H1 (cell line): ENCODE measurements at regions not wholly inside any gene's neighbourhood (a gene's known extent, or its start where the extent isn't known, plus 50 kb on each side); places are given as distances from the start of the nearest gene placed in this dataset.

Experiments
- CTCF ChIA-PET: fragments of 300-600 bp; sonication (Branson Sonifier 250); formaldehyde crosslinking; loops from one replicate; lab custom pipeline; 2021; ENCODE audit not compliant: partially characterized antibody; lab: Charles Lee
- POLR2A ChIA-PET: fragments of 300-600 bp; sonication (Branson Sonifier 250); formaldehyde crosslinking; loops from one replicate; lab custom pipeline; 2021; ENCODE audit warnings: inconsistent platforms; ENCODE audit not compliant: partially characterized antibody; lab: Charles Lee
- DNase-seq, 2 experiments: peaks; one replicate each; pipeline versions ENCODE4 v3.0.0 to v3.0.0-alpha.2; 2010 to 2022; ENCODE audit warnings: low spot score in 2 of 2, low read depth in 1 of 2, mixed read lengths in 1 of 2
- FAIRE-seq: peaks from 2 replicates; lab custom pipeline; 2011; peaks lifted over from hg19 to GRCh38; lab: Jason Lieb, UNC
- H2AFZ ChIP-seq: 2 replicates; pipeline ENCODE4 v1.8.1; 2012; ENCODE audit warnings: low read length, inconsistent platforms
- H2AK5ac ChIP-seq: 2 replicates; pipeline ENCODE4 v1.6.1; 2013; ENCODE audit warnings: low read depth, low read length
- H2BK120ac ChIP-seq: replicated peaks from 2 replicates; pipeline ENCODE3; 2013; ENCODE audit warnings: low read depth, low read length, inconsistent platforms
- H2BK12ac ChIP-seq: 2 replicates; pipeline ENCODE4 v1.6.1; 2013; ENCODE audit warnings: low read depth, low read length
- H2BK15ac ChIP-seq: 2 replicates; pipeline ENCODE4 v1.6.1; 2013; ENCODE audit warnings: low read length
- H2BK20ac ChIP-seq: 2 replicates; pipeline ENCODE4 v1.6.1; 2013; ENCODE audit warnings: low read length
- H2BK5ac ChIP-seq: 2 replicates; pipeline ENCODE4 v1.6.1; 2013; ENCODE audit warnings: low read depth, low read length
- H3K14ac ChIP-seq: 2 replicates; pipeline ENCODE4 v1.6.1; 2013; ENCODE audit warnings: inconsistent platforms; ENCODE audit not compliant: insufficient read length
- H3K18ac ChIP-seq: 2 replicates; pipeline ENCODE4 v1.6.1; 2013; ENCODE audit warnings: low read length; ENCODE audit errors: extremely low read depth
- H3K23ac ChIP-seq: 2 replicates; pipeline ENCODE4 v1.6.1; 2013; ENCODE audit warnings: inconsistent platforms; ENCODE audit not compliant: insufficient read length
- H3K23me2 ChIP-seq: 2 replicates; pipeline ENCODE4 v1.6.1; 2013; ENCODE audit warnings: low read depth, low read length
- H3K27ac ChIP-seq: 2 replicates; pipeline ENCODE4 v1.6.1; 2011; ENCODE audit warnings: low read depth, low read length, inconsistent platforms
- H3K27me3 ChIP-seq, 4 experiments: replicated peaks in 1 of 4; 1 replicate in 1 of 4; 2 replicates in 3 of 4; pipeline versions ENCODE4 v1.6.1 to v1.8.1; 2011 to 2013; ENCODE audit warnings: low read length in 3 of 4, mild to moderate bottlenecking in 3 of 4, inconsistent platforms in 2 of 4, mixed read lengths in 2 of 4, moderate library complexity in 1 of 4; ENCODE audit not compliant: control insufficient read depth in 3 of 4, insufficient read depth in 3 of 4; ENCODE audit errors: extremely low read depth in 1 of 4
- H3K36me3 ChIP-seq, 4 experiments: 2 replicates each; pipeline versions ENCODE4 v1.6.1 to v1.8.1; 2011 to 2013; ENCODE audit warnings: mild to moderate bottlenecking in 4 of 4, low read length in 3 of 4, moderate library complexity in 2 of 4, control low read depth in 1 of 4, inconsistent platforms in 1 of 4; ENCODE audit not compliant: insufficient read depth in 4 of 4, control insufficient read depth in 2 of 4
- H3K4ac ChIP-seq: replicated peaks from 2 replicates; pipeline ENCODE3; 2013; ENCODE audit warnings: low read length, low read depth, mixed read lengths, inconsistent platforms; ENCODE audit not compliant: insufficient read length
- H3K4me1 ChIP-seq, 4 experiments: replicated peaks in 1 of 4; 1 replicate in 1 of 4; 2 replicates in 3 of 4; pipeline versions ENCODE4 v1.6.1 to v1.8.1; 2011 to 2013; ENCODE audit warnings: low read length in 3 of 4, inconsistent platforms in 2 of 4, mixed read lengths in 1 of 4; ENCODE audit not compliant: insufficient read depth in 4 of 4, control insufficient read depth in 3 of 4
- H3K4me2 ChIP-seq, 2 experiments: 2 replicates each; pipeline versions ENCODE4 v1.6.1 to v1.8.1; 2011 to 2013; ENCODE audit warnings: low read depth in 2 of 2, low read length in 2 of 2, control low read depth in 1 of 2, inconsistent platforms in 1 of 2, mild to moderate bottlenecking in 1 of 2; ENCODE audit not compliant: insufficient read depth in 1 of 2
- H3K4me3 ChIP-seq, 4 experiments: fragments of 200-600, 300-600 bp in 1 of 4; sonication (generic), shearing (Covaris generic), sonication (Bioruptor Twin) in 1 of 4; 2 replicates each; pipeline versions ENCODE4 v1.5.1 to v1.8.1; 2011 to 2016; ENCODE audit warnings: low read length in 4 of 4, low read depth in 3 of 4, control low read depth in 2 of 4, inconsistent platforms in 2 of 4, mild to moderate bottlenecking in 2 of 4, mixed read lengths in 1 of 4, moderate library complexity in 1 of 4; ENCODE audit not compliant: insufficient read depth in 2 of 4; ENCODE audit errors: extremely low read depth in 1 of 4
- H3K56ac ChIP-seq: replicated peaks from 2 replicates; pipeline ENCODE3; 2013; ENCODE audit warnings: low read depth, mild to moderate bottlenecking, mixed read lengths, low read length, inconsistent platforms; ENCODE audit not compliant: insufficient read length
- H3K79me1 ChIP-seq: 2 replicates; pipeline ENCODE4 v1.6.1; 2013; ENCODE audit warnings: low read depth, low read length, control low read depth
- H3K79me2 ChIP-seq, 2 experiments: 2 replicates each; pipeline versions ENCODE4 v1.6.1 to v1.8.1; 2012 to 2013; ENCODE audit warnings: low read length in 2 of 2, mild to moderate bottlenecking in 2 of 2, inconsistent platforms in 1 of 2; ENCODE audit not compliant: insufficient read depth in 2 of 2, control insufficient read depth in 1 of 2
- H3K9ac ChIP-seq, 4 experiments: replicated peaks in 1 of 4; 1 replicate in 1 of 4; 2 replicates in 3 of 4; pipeline versions ENCODE4 v1.6.1 to v1.8.1; 2011 to 2013; ENCODE audit warnings: low read depth in 3 of 4, low read length in 3 of 4, control low read depth in 2 of 4, mild to moderate bottlenecking in 2 of 4, moderate library complexity in 2 of 4, inconsistent platforms in 1 of 4; ENCODE audit errors: extremely low read depth in 1 of 4
- H3K9me3 ChIP-seq, 2 experiments: 2 replicates each; pipeline versions ENCODE4 v1.6.1 to v1.8.1; 2012 to 2013; ENCODE audit warnings: mild to moderate bottlenecking in 2 of 2, moderate library complexity in 2 of 2, control low read depth in 1 of 2, inconsistent platforms in 1 of 2, low read depth in 1 of 2, low read length in 1 of 2, mixed read lengths in 1 of 2; ENCODE audit not compliant: insufficient read depth in 2 of 2
- H4K20me1 ChIP-seq, 2 experiments: replicated peaks in 1 of 2; 2 replicates each; pipeline versions ENCODE3 to v1.8.1; 2011 to 2013; ENCODE audit warnings: inconsistent platforms in 2 of 2, low read length in 2 of 2, mild to moderate bottlenecking in 1 of 2; ENCODE audit not compliant: insufficient read depth in 2 of 2, control insufficient read depth in 1 of 2
- H4K5ac ChIP-seq: 2 replicates; pipeline ENCODE4 v1.6.1; 2013; ENCODE audit warnings: low read length, low read depth, mixed read lengths, inconsistent platforms; ENCODE audit not compliant: insufficient read length
- H4K8ac ChIP-seq: 2 replicates; pipeline ENCODE4 v1.8.0; 2013; ENCODE audit warnings: mild to moderate bottlenecking, moderate library complexity, low read length, inconsistent platforms; ENCODE audit not compliant: insufficient read depth; ENCODE audit errors: extremely low read depth
- H4K91ac ChIP-seq: replicated peaks from 2 replicates; pipeline ENCODE3; 2013; ENCODE audit warnings: low read length, mixed read lengths, inconsistent platforms; ENCODE audit not compliant: insufficient read length
- CHD1 ChIP-seq: IDR thresholded peaks from 2 replicates; pipeline ENCODE4 v1.6.1; 2012; ENCODE audit warnings: low read depth, low read length, improper control_type of control experiment
- HDAC2 ChIP-seq, 2 experiments: fragments of 300-600 bp in 1 of 2; sonication (generic) in 1 of 2; IDR thresholded peaks; 2 replicates each; pipeline ENCODE4 v1.6.1; 2011 to 2012; ENCODE audit warnings: low read depth in 2 of 2, low read length in 2 of 2, mild to moderate bottlenecking in 2 of 2, moderate library complexity in 2 of 2, borderline replicate concordance in 1 of 2, inconsistent platforms in 1 of 2
- POLR2AphosphoS5 ChIP-seq: IDR thresholded peaks from 2 replicates; pipeline ENCODE4 v1.6.1; 2011; ENCODE audit warnings: low read depth, low read length
- RNF2 ChIP-seq: fragments of 200-900, 300-1000 bp; sonication (generic); IDR thresholded peaks from 2 replicates; pipeline ENCODE4 v1.7.1; 2016; ENCODE audit warnings: borderline replicate concordance, low read depth, mild to moderate bottlenecking, antibody characterized with exemption, low read length; ENCODE audit not compliant: poor library complexity, severe bottlenecking; ENCODE audit errors: missing control alignments
- SRF ChIP-seq: IDR thresholded peaks from 2 replicates; pipeline ENCODE4 v1.6.1; 2011; ENCODE audit warnings: mild to moderate bottlenecking, low read depth, low read length, moderate library complexity
- TCF12 ChIP-seq: IDR thresholded peaks from 2 replicates; pipeline ENCODE4 v1.6.1; 2011; ENCODE audit warnings: low read depth, mild to moderate bottlenecking, low read length
- USF2 ChIP-seq: IDR thresholded peaks from 2 replicates; pipeline ENCODE4 v1.6.1; 2011; ENCODE audit warnings: low read length, improper control_type of control experiment
- ZNF274 ChIP-seq: IDR thresholded peaks from 2 replicates; pipeline ENCODE4 v1.7.0; 2012; ENCODE audit warnings: low read length, borderline replicate concordance; ENCODE audit errors: extremely low read depth
- WGBS, 2 experiments: shearing (Covaris generic) in 1 of 2; methylation state at CpG; one replicate each; pipeline versions ENCODE4 v1.1.6 to v1.1.7; 2013 to 2015; ENCODE audit warnings: low lambda C conversion rate in 2 of 2, mixed read lengths in 2 of 2, inconsistent platforms in 1 of 2, low coverage in 1 of 2, missing lambda C conversion rate in 1 of 2; ENCODE audit not compliant: insufficient replicate concordance in 2 of 2, insufficient coverage in 1 of 2, insufficient read length in 1 of 2; ENCODE audit errors: extremely low coverage in 1 of 2, missing lambda C conversion rate in 1 of 2; 5-methylcytosine and 5-hydroxymethylcytosine counted together

- H3K36me3 ChIP-seq: no peaks in the 10 kb centered on the region
- FAIRE-seq (no peak), DNase-seq (no peak)
- no peak overlapping the region for H3K27ac ChIP-seq
- no peaks in the 10 kb centered on the region for H3K23me2 ChIP-seq
- no peak overlapping the region for H2AK5ac ChIP-seq
- H4K20me1 ChIP-seq: no peaks in the 10 kb centered on the region
- no peak overlapping the region for H3K9ac ChIP-seq
- TF ChIP-seq RNF2 (no peak), POLR2AphosphoS5 (no peak), HDAC2 (IDR thresholded peaks at IDR 0.05; ENCODE audit: borderline replicate concordance in 1 of 2, low read depth in 2 of 2, low read length in 2 of 2) (no peak), USF2 (no peak), TCF12 (no peak), ZNF274 (no peak), CHD1 (no peak), SRF (no peak)
- H3K4me1 ChIP-seq: no peaks in the 10 kb centered on the region
- H3K23ac ChIP-seq: no peak overlapping the region
- no peak overlapping the region for H3K4me3 ChIP-seq
- ChIA-PET POLR2A (no interaction called here), CTCF (interaction anchor here (0.6 kb wide), 1 partner anchor 811 kb away, joined by 3 read pairs; no protein-coding TSS in a partner anchor)
- H2BK15ac ChIP-seq: no peak overlapping the region
- no peaks in the 10 kb centered on the region for H3K79me2 ChIP-seq
- no peaks in the 10 kb centered on the region for H3K27me3 ChIP-seq
- H2BK5ac ChIP-seq: no peak overlapping the region
- 90% methylated on average over 10 of the region's 12 CpGs; no CpG with 5 or more reads in 1 of the 2 experiments for WGBS, 2 experiments
- H4K8ac ChIP-seq: no peak overlapping the region
- no peak overlapping the region for H2BK12ac ChIP-seq
- H4K91ac ChIP-seq: no peak overlapping the region
- no peak overlapping the region for H3K56ac ChIP-seq
- no peak overlapping the region for H3K4ac ChIP-seq
- H2BK20ac ChIP-seq: no peak overlapping the region
- peaks cover 11 to 35% of the 10 kb centered on the region in 2 experiments for H3K9me3 ChIP-seq
- H4K5ac ChIP-seq: no peak overlapping the region
- no peak overlapping the region for H3K14ac ChIP-seq
- H2AFZ ChIP-seq: no peak overlapping the region
- no peaks in the 10 kb centered on the region for H3K79me1 ChIP-seq
- no peak overlapping the region for H3K18ac ChIP-seq
- H3K4me2 ChIP-seq: no peak overlapping the region
- no peak overlapping the region for H2BK120ac ChIP-seq
These were observed 124.8 kb upstream of the KDM5D start for GRCh38 chrY:19869281-19869680.
